GM12872 (cell line): ENCODE measurements at regions not wholly inside any gene's neighbourhood (a gene's known extent, or its start where the extent isn't known, plus 50 kb on each side); places are given as distances from the start of the nearest gene placed in this dataset.

Experiments used
- CTCF ChIP-seq: IDR thresholded peaks from 3 replicates; pipeline ENCODE4 v1.5.1; 2011; ENCODE audit warnings: low read depth, mild to moderate bottlenecking, low read length, moderate library complexity; ENCODE audit not compliant: insufficient read depth

GRCh38 chr10:3648576-3648975 lies 136.4 kb downstream of the KLF6 start:
- no peak for TF ChIP-seq CTCF

GRCh38 chr10:3648170-3648569 lies 136.8 kb downstream of the KLF6 start:
- no peak for TF ChIP-seq CTCF

GRCh38 chr10:3647074-3647473 lies 137.9 kb downstream of the KLF6 start:
- TF ChIP-seq CTCF, result no peak

GRCh38 chr10:3645406-3645805 lies 139.6 kb downstream of the KLF6 start:
- TF ChIP-seq CTCF, result no peak

GRCh38 chr10:3640816-3641215 lies 144.2 kb downstream of the KLF6 start:
- no peak for TF ChIP-seq CTCF

- no peak for TF ChIP-seq CTCF
Observed at GRCh38 chr10:3639546-3639945, 145.5 kb downstream of the KLF6 start.

- no peak for TF ChIP-seq CTCF
Observed at GRCh38 chr10:3636356-3637181, 148.4 kb downstream of the KLF6 start.

- no peak for TF ChIP-seq CTCF
Observed at GRCh38 chr10:3635697-3636096, 149.3 kb downstream of the KLF6 start.
